ENCODE measurements at regions not wholly inside any gene's neighbourhood (a gene's known extent, or its start where the extent isn't known, plus 50 kb on each side); places are given as distances from the start of the nearest gene placed in this dataset.

DNA sequence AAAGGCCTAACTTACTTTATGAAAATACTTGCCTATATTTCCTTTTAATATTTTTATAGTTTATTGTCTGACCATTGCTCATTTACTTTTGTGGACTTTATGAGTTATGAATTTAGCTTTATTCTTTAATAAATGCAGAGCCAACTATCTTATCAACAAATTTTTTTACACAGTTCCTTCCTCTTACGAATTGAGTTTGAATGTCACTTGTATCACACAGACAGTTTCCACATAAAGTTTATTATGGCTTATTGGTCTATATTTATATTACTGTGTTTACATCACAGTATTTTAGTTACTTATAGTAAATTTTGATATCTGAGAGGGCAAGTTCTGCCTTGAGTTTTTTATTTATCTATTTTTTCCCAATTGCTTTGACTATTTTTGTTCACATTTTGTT lies 450.6 kb downstream of the C4orf33 start:
- Histone ChIP-seq H3K4me2 (ENCODE audit: insufficient read depth, low read length) (no peak overlapping the region), H4K20me1 (ENCODE audit: insufficient read depth, low read length) (no peaks in the 10 kb centered on the region), H2AFZ (ENCODE audit: low read length) (no peak overlapping the region), H3K4me1 (ENCODE audit: insufficient read depth, low read length) (no peaks in the 10 kb centered on the region), H3K36me3 (ENCODE audit: insufficient read depth, low read length) (no peaks in the 10 kb centered on the region), H3K4me3 (ENCODE audit: insufficient read depth, low read length) (no peak overlapping the region), H3K9me3 (ENCODE audit: low read depth, low read length) (no peaks in the 10 kb centered on the region), H3K79me2 (ENCODE audit: insufficient read depth, low read length) (no peaks in the 10 kb centered on the region), H3K27me3 (ENCODE audit: insufficient read depth, low read length) (no peaks in the 10 kb centered on the region), H3K27ac (ENCODE audit: low read depth, low read length) (no peak overlapping the region)
- DNase-seq (ENCODE audit: insufficient read length, low spot score, missing footprints) = no peak
- TF ChIP-seq, protein P1, sequence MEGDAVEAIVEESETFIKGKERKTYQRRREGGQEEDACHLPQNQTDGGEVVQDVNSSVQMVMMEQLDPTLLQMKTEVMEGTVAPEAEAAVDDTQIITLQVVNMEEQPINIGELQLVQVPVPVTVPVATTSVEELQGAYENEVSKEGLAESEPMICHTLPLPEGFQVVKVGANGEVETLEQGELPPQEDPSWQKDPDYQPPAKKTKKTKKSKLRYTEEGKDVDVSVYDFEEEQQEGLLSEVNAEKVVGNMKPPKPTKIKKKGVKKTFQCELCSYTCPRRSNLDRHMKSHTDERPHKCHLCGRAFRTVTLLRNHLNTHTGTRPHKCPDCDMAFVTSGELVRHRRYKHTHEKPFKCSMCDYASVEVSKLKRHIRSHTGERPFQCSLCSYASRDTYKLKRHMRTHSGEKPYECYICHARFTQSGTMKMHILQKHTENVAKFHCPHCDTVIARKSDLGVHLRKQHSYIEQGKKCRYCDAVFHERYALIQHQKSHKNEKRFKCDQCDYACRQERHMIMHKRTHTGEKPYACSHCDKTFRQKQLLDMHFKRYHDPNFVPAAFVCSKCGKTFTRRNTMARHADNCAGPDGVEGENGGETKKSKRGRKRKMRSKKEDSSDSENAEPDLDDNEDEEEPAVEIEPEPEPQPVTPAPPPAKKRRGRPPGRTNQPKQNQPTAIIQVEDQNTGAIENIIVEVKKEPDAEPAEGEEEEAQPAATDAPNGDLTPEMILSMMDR (IDR thresholded peaks at IDR 0.05; ENCODE audit: extremely low read depth, low read depth, low read length) = no peak

DNA sequence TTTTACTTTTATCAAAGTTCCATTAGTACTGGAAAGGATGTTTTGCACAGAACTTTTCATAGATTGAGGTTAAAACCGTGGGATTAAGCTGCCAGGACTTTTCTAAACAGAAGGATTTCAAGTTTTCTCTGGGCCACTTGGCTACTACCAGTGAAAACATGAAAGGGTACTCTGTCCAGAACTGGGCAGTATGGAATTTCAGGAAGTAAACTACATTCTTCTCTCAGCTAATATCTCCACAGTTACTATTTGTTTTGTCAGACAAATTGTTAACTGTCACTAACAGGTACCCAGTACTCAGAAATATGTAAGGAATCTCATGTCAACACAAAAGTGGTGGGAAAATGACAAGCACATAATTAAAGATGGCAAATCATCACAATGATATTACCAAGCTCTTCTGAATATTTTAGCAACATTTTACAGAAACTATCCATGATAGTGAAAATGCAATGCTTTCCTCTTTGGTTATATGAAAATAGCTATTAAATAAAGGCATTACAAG lies 454.4 kb downstream of the C4orf33 start:
- no peaks in the 10 kb centered on the region for H3K79me2 ChIP-seq (ENCODE audit: insufficient read depth, low read length)
- no peak overlapping the region for H3K27ac ChIP-seq (ENCODE audit: low read depth, low read length)
- no peak overlapping the region for H3K4me2 ChIP-seq (ENCODE audit: insufficient read depth, low read length)
- H2AFZ ChIP-seq (ENCODE audit: low read length) = no peak overlapping the region
- no peak for DNase-seq (ENCODE audit: insufficient read length, low spot score, missing footprints)
- no peak overlapping the region for H3K4me3 ChIP-seq (ENCODE audit: insufficient read depth, low read length)
- no peaks in the 10 kb centered on the region for H3K36me3 ChIP-seq (ENCODE audit: insufficient read depth, low read length)
- H3K27me3 ChIP-seq (ENCODE audit: insufficient read depth, low read length) = no peaks in the 10 kb centered on the region
- no peaks in the 10 kb centered on the region for H3K4me1 ChIP-seq (ENCODE audit: insufficient read depth, low read length)
- H3K9me3 ChIP-seq (ENCODE audit: low read depth, low read length) = no peaks in the 10 kb centered on the region
- no peaks in the 10 kb centered on the region for H4K20me1 ChIP-seq (ENCODE audit: insufficient read depth, low read length)
- TF ChIP-seq, protein P1 (IDR thresholded peaks at IDR 0.05; ENCODE audit: extremely low read depth, low read depth, low read length) = no peak

DNA sequence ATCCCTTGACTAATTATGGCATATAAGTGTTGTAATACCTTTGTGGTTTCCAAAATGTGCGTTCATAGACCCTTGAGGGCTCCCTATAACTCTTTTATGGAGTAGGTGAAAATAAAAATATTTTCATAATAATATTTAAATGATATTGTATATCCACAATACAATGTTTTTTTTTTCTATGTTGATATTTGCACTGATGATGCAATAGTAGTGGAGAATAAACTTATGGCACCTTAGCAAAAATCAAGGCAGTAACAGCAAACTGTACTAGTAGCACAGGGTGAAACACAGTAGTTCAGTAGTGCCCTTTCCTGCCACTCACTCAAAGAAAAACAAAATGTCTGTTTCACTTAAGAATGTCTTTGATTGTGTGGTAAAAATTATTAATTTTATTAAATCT lies 465.3 kb downstream of the C4orf33 start:
- H3K4me3 ChIP-seq (ENCODE audit: insufficient read depth, low read length) = no peak overlapping the region
- no peak for DNase-seq (ENCODE audit: insufficient read length, low spot score, missing footprints)
- H3K9me3 ChIP-seq (ENCODE audit: low read depth, low read length) = peaks cover 2% of the 10 kb centered on the region
- no peak overlapping the region for H3K27ac ChIP-seq (ENCODE audit: low read depth, low read length)
- TF ChIP-seq, protein P1 (IDR thresholded peaks at IDR 0.05; ENCODE audit: extremely low read depth, low read depth, low read length) = no peak
- no peak overlapping the region for H2AFZ ChIP-seq (ENCODE audit: low read length)
- H3K36me3 ChIP-seq (ENCODE audit: insufficient read depth, low read length) = no peaks in the 10 kb centered on the region
- H3K4me2 ChIP-seq (ENCODE audit: insufficient read depth, low read length) = no peak overlapping the region
- H3K79me2 ChIP-seq (ENCODE audit: insufficient read depth, low read length) = no peaks in the 10 kb centered on the region
- no peaks in the 10 kb centered on the region for H3K27me3 ChIP-seq (ENCODE audit: insufficient read depth, low read length)
- no peaks in the 10 kb centered on the region for H3K4me1 ChIP-seq (ENCODE audit: insufficient read depth, low read length)
- no peaks in the 10 kb centered on the region for H4K20me1 ChIP-seq (ENCODE audit: insufficient read depth, low read length)

DNA sequence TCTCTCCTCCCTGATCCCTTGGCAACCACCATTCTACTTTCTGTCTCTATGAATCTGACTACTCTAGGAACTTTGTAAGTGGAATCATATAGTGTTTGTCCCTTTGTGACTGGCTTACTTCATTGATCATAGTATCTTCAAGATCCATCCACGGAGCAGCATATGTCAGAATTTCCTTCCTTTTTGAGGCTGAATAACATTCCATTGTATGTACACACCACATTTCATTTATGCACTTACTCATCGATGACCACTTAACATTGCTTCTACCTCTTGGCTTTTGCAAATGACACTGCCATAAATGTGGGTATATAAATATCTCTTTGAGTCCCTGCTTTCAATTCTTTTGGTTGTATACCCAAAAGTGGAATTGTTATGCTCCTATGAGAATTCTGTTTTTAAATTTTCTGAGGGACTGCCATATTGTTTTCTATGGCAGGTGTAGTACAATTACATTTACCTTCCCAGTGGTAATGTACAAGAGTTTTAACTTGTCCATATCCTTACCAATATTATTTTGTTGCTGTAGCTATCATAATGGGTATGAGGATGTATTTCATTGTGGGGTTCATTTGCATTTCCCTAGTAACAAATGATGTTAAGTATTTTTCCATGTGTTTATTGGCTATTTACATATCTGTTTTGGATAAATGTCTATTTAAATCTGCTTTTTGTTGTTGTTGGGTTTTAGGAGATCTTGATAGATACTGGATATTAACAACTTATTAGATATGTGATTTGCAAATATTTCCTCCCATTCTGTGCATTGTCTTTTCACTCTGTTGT lies 466.1 kb downstream of the C4orf33 start:
- no peaks in the 10 kb centered on the region for H3K36me3 ChIP-seq (ENCODE audit: insufficient read depth, low read length)
- no peaks in the 10 kb centered on the region for H3K79me2 ChIP-seq (ENCODE audit: insufficient read depth, low read length)
- TF ChIP-seq, protein P1 (IDR thresholded peaks at IDR 0.05; ENCODE audit: extremely low read depth, low read depth, low read length) = no peak
- H4K20me1 ChIP-seq (ENCODE audit: insufficient read depth, low read length) = no peaks in the 10 kb centered on the region
- H3K27me3 ChIP-seq (ENCODE audit: insufficient read depth, low read length) = no peaks in the 10 kb centered on the region
- H3K9me3 ChIP-seq (ENCODE audit: low read depth, low read length) = peaks cover 2% of the 10 kb centered on the region
- H3K4me1 ChIP-seq (ENCODE audit: insufficient read depth, low read length) = no peaks in the 10 kb centered on the region
- no peak overlapping the region for H3K27ac ChIP-seq (ENCODE audit: low read depth, low read length)
- H3K4me3 ChIP-seq (ENCODE audit: insufficient read depth, low read length) = no peak overlapping the region
- H2AFZ ChIP-seq (ENCODE audit: low read length) = no peak overlapping the region
- no peak overlapping the region for H3K4me2 ChIP-seq (ENCODE audit: insufficient read depth, low read length)
- no peak for DNase-seq (ENCODE audit: insufficient read length, low spot score, missing footprints)
